C4-2B (cell line): ENCODE measurements at regions not wholly inside any gene's neighbourhood (a gene's known extent, or its start where the extent isn't known, plus 50 kb on each side); places are given as distances from the start of the nearest gene placed in this dataset.

Experiments
- H3K27ac ChIP-seq: fragments of 450-650 bp; 2 replicates; pipeline ENCODE4 v1.5.1; 2017
- ZFX ChIP-seq: fragments of 450-650 bp; IDR thresholded peaks from 2 replicates; pipeline ENCODE4 v1.6.1; 2017
- TF ChIP-seq, protein P1 (sequence below): fragments of 450-650 bp; conservative IDR thresholded peaks from 2 replicates; pipeline ENCODE4 v1.5.1; 2017; ENCODE audit warnings: mild to moderate bottlenecking

DNA sequence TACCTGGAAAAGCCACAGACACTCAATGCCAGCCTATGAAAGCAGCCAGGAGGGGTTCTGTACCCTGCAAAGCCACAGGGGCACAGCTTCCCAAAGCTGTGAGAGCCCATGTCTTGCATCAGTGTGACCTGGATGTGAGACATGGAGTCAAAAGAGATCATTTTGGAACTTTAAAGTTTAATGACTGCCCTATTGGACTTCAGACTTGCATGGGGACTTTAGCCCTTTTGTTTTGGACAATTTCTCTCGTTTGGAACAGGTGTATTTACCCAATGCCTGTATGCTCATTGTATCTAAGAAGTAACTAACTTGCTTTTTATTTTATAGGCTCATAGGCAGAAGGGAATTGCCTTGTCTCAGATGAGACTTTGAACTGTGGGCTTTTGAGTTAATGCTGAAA lies 244.9 kb upstream of the TYRP1 start:
- H3K27ac ChIP-seq = no peak overlapping the region
- TF ChIP-seq, protein P1, sequence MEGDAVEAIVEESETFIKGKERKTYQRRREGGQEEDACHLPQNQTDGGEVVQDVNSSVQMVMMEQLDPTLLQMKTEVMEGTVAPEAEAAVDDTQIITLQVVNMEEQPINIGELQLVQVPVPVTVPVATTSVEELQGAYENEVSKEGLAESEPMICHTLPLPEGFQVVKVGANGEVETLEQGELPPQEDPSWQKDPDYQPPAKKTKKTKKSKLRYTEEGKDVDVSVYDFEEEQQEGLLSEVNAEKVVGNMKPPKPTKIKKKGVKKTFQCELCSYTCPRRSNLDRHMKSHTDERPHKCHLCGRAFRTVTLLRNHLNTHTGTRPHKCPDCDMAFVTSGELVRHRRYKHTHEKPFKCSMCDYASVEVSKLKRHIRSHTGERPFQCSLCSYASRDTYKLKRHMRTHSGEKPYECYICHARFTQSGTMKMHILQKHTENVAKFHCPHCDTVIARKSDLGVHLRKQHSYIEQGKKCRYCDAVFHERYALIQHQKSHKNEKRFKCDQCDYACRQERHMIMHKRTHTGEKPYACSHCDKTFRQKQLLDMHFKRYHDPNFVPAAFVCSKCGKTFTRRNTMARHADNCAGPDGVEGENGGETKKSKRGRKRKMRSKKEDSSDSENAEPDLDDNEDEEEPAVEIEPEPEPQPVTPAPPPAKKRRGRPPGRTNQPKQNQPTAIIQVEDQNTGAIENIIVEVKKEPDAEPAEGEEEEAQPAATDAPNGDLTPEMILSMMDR = no peak
- TF ChIP-seq ZFX = no peak

DNA sequence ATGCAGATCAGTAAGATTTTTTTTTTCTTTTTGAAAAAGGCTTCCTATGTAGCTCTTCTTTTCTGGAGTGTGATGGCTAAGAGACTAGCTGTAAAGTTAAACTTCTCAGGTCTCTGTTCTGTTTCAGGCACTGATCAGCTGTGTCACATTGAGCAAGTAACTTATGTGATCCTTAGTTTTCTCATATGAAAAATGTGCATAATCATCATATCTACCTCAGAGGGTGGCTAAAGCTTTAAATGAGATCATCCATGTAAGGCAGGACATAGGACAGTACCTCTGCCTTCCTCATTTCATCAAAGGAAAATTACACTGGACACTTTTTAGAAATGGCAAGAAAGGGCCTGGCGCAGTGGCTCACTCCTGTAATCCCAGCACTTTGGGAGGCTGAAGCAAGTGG lies 235.9 kb upstream of the TYRP1 start:
- no peak overlapping the region for H3K27ac ChIP-seq
- TF ChIP-seq, protein P1 = no peak
- TF ChIP-seq ZFX = no peak

DNA sequence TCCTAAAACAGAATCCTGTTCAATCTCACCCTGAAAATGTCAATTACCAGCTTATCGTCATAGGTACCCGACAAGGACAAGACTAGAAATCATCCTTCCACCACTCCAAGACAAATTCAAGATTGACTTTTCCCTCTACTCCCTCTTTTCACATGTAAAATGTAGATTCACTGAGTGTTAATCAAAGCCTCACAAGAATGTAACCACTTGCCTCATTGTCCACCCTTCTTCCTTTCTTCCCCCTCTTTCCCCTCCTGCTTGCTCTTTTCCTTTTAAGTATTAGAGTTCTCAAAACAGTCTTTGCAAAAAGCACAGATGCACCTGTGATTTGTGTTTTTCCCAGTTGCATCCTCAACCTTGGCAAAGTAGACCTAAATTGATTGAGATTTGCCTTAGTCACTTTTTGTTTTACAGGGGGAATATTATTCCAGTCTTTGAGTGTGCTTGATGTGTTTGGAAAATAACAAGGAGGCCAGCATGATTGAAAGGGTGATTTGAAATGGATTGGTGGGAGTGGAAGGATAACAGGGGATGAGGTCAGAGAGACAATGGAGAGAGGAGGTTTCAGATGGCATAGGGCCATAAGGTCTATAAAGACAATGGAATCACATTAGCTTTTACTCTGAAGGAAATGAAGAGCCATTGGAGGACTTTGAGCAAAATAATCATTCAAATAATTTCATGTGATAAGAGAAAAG lies 231.3 kb upstream of the TYRP1 start:
- H3K27ac ChIP-seq = no peak overlapping the region
- no peak for TF ChIP-seq ZFX
- TF ChIP-seq, protein P1 = no peak

DNA sequence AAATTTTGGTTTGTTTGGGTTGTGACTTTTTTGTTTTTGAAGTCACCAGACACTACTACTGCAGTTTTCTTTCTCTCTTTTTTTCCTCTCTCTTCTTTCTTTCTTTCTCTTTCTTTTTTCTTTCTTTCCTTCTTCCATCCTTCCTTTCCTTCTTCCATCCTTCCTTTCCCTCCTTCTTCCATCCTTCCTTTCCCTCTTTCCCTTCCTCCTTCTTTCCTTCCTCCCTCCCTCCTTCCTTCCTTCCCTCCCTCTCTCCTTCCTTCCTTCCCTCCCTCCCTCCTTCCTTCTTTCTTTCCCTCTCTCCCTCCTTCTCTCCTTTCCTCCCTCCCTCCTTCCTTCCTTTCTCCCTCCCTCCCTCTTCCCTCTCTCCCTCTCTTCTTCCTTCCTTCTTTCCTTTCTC lies 230.3 kb upstream of the TYRP1 start:
- no peak for TF ChIP-seq ZFX
- TF ChIP-seq, protein P1 = no peak
- H3K27ac ChIP-seq = no peak overlapping the region

DNA sequence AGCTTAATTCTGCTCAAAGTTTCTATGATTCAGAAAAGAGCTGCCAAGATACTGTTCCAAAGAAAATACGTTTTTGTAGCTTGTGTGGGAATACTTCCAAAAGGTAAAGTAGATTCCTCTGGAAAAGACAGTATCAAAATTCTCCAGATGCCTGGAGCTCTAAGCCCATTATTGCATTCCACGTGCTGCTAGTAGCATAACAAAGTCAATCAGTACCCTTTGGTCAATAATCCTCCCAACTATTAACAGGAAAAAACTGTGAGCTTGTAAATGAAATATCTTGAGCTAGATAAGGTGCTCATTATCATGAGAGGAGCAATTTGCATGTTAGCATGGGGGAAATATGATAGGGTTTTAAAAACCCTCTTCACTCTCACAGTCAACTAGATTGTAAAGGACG lies 229.5 kb upstream of the TYRP1 start:
- no peak overlapping the region for H3K27ac ChIP-seq
- no peak for TF ChIP-seq ZFX
- TF ChIP-seq, protein P1 = no peak

DNA sequence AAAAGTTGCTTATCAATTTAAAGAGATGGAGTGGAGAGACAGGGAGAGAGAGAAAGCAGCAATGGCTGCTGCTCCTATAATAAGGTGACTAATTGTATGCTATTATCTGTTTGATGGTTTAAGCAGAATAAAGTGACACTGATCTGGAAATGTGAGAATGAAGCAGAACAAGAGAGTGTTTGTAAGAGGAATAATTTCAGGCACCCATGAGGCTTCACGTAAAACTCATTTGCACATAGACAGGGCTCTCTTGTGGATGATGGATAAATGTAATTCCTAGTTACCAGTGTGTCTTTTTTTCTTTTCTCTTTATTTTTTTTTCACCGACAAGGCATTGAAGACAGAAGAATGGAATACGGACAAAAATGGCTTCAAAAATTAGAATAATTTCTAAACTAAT lies 228.8 kb upstream of the TYRP1 start:
- no peak overlapping the region for H3K27ac ChIP-seq
- no peak for TF ChIP-seq ZFX
- TF ChIP-seq, protein P1 = no peak

DNA sequence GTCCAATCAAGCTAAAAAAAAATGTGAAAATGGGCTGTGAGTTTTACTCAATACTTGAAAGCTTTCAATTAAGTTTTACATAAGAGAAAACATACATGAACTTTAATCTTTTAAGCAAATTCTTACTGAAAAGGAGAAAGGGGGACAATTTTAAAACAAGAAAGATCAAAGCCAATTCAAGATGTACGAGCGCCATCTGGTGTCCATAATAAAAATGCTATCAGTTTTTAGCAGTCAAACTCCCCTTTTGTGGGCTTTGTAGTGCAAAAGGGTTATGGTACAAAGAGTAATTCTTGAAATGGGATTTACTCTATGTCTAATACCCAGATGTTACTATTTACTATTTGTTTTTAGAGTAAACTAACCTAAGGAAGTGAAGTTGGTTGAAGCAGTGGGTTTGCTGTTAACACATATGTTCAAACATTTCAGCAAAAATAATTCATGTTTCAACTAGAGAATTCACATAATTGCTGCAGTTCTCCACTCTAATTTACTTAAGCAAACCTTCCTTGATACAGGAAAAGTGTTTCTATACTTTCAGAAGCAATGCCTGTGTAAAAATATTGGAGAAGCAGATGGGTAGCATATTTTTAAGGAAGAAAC lies 228.2 kb upstream of the TYRP1 start:
- TF ChIP-seq ZFX = no peak
- TF ChIP-seq, protein P1 = peak; percentile 87
- no peak overlapping the region for H3K27ac ChIP-seq
